Germinal center (tissue), 1 donor: ENCODE measurements at regions not wholly inside any gene's neighbourhood (a gene's known extent, or its start where the extent isn't known, plus 50 kb on each side); places are given as distances from the start of the nearest gene placed in this dataset.
"Not testable (repeated sequence)": the region's sequence is repeated elsewhere in the genome, so short reads cannot be mapped to it uniquely, and the experiment has no call there.

Source experiments
- DNase-seq: peaks from one replicate; pipeline ENCODE4 v3.0.0; 2012; ENCODE audit warnings: mixed read lengths, low spot score

DNA sequence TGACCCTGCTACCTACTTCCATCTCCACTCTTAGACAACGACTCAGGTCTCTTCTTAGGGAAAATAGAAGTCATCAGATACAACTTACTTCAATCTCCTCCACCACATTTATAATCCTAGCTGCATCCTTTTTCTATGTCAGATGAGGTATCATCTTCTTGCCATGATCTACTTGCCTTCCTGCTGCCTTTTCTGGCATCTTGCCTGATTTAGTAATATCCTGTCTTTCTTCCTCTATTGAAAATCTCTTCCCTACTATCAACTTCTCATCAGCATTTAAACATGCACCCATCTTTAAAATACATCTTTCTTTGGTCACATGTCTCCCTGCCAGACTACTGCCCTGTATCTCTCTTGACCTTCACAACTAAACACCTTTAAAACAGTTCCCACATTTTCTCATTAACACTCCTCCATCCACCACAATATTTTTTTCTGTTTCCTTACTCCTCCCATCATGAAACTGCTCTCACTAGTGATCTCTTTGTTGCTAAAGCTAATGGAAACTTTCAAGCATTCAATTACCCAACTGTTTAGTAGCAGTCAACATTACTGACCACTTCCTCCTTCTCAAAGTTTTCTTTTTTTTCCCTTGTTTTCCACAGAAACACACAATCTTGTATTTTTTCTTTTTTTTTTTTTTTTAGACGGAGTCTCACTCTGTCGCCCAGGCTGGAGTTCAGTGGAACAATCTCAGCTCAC is 100.8 kb upstream of the CXorf66 start:
- DNase-seq: no peak

DNA sequence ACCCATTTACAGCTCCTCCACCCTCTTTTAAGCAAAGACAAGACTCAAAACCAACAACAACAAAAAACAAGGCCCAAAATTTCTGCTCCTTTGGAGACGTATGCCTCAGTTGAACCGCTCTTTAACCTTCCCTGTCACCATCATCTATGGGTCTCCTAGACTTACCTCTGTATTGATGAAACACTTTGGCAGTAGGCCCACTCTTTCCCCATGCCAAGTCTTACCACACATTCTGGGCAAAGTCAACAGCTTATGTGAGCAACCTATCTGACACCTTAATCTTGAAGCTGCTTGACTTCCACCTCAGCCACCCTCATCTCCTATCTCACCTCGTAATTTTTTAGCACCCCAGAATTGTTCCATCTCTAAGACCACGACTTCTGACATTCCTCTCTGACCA is 99.7 kb upstream of the CXorf66 start:
- DNase-seq: no peak

DNA sequence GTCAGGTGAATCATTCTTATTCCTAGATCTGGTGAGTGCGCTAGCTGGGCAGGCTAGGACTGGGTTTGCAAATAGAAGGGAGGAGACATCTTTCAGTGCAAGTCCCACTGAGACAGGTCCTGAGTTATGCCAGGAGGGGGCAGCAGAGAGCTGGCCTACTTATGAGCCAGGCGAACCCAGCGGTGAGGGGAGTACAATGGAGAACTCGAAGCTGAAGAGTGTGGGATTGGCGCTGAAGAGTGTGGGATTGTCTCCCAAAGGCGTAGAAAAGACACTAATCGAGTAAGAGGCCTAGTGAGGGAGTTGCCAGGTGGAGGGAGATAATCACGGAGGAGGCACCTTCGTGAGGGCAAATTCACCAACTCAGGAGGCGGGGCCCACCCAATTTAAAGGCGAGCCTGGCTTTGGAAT is 91.7 kb upstream of the CXorf66 start:
- peak; percentile 14 for DNase-seq

DNA sequence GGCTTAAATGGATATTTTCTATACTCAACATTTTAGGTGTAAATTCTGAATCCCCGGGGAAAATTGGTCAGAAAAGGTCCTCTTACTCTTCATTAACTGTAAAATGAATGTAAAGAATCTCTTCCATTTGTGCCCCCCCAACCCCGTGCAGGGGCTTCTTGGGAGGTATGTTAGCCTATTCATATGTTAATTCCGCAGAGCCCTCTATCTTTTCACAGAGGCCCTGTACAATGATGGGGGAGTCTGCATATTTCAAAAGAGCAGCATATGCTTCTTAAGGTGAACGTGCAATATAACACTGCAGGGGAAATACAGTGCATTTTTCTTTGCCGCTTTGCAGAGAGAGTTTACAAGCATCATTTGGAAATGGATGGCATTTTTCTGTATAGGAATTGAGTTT is 88.5 kb upstream of the CXorf66 start:
- no peak for DNase-seq

DNA sequence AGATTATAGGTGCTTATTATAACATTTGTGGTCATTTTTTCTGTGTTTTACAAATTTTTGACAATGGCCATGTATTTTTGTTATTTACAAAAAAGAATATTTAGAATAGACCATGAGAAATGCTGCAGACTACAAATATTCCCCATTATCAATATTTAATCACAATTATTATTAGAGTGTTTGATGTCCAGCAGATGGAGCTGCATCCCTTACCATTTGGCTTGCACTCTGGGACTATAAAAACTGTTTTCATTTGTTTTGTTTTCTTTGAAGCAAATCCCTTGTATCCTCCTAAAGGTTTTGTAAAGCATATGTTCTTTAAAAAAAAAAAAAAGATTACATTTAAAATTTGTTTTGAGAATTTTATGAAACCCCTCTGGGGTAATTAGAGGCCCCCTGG is 85.6 kb upstream of the CXorf66 start:
- DNase-seq: no peak

DNA sequence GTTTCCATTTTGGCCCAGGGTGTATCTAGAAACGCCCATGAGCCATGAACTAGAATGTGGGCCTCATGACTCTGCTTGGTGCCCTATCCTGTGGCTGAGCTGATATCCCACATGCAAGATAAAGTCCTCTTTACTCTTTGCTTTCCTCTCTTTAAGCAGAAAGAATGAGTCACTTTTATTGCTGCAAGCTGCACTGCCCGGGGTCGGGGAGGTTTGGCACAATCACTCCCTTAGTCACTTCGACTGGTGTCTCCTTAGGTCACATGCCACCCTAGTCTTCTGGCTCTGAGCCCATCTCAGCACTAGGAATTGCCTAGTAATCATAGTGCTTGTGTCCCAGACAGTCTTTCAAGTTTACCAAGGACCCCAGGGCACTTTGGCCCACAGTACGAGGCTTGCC is 75.1 kb upstream of the CXorf66 start:
- DNase-seq: no peak

DNA sequence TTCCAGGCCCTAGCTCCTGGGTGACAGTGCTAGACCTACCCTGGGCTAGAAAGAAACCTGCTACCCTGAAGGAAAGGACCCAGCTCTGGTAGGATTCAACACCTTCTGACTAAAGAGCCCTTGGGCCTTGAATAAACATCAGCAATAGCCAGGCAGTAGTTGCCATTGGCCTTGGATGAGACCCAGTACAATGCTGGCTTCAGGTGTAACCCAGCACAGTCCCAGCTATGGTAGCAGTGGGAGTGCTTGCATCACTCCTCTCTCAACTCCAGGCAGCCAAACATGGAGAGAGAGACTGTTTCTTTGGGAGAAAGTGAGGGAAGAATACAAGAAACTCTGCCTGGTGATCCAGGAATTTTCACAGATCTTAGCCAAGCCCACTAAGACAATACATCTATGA is 73.5 kb upstream of the CXorf66 start:
- DNase-seq: no peak

DNA sequence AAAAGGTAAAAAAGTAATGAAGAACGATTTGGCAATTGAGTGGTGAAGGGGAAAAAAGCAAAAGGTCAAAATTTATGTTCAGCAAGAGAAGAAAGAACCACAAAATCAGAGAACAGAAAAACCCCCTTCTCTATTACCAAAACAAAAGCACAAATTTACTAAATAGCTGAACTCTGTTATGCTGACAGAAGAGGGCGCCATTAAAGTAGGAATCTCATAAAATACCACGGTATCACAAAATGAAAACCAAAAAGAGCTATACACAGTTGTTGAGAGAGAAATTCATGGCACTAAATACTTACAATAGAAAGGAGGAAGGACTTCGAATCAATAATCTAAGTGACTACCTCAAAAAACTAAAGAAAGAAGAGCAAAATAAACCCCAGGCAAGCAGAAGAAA is 69.6 kb upstream of the CXorf66 start:
- peak; percentile 1 for DNase-seq

DNA sequence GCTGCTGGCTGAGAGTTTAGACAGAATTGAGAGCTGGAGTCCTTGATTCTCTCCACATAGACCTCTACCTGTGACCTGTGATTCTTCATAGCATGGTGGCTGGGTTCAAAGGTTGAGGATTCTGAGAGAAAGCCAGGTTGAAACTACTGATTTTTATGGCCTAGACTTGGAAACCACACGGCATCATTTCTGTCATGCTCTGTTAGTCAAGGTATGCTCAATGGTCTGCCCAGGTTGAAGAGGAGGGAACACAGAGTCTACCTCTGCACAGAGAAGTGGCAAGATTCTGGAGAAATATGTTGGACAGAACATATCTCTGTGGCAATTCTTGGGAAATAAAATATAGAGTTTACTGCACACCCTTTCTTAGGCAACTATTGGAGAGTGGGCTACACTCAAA is 57.2 kb upstream of the CXorf66 start:
- no peak for DNase-seq

DNA sequence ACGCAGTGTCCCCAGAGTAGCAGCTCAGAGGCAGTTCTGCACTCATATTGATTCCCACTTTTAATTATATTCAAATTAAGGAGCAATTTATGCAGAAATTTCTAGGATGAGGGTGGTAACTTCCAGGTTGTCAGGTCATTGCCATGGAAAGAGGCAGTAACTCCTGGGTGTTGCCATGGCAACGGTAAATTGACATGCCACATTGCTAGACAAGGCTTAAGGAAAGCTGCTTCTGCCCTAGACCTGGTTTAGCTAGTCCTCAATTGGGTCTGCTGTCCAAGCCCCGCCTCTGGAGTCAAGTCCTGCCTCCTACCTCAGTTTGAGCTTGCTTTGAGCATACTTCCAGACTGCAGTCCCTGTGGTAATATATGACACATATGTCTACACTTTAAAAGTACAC is 53.8 kb upstream of the CXorf66 start:
- DNase-seq: not testable (repeated sequence)
